HCT116 (cell line): ENCODE measurements at regions not wholly inside any gene's neighbourhood (a gene's known extent, or its start where the extent isn't known, plus 50 kb on each side); places are given as distances from the start of the nearest gene placed in this dataset.

Experiments used
- ATAC-seq: fragments of 200-7000 bp; cut with Tn5 transposase; 2 replicates; pipeline ENCODE4 v1.9.1; 2020; ENCODE audit warnings: mild to moderate bottlenecking, moderate library complexity
- BruUV-seq: library from RNA; stranded (reverse); fragments of 400-500 nt; replicated peaks from 2 replicates; lab custom pipeline; 2021; lab: Mats Ljungman, UMichigan
- CTCF ChIA-PET: fragments of 300-600 bp; sonication (Branson Sonifier 250); formaldehyde crosslinking; loops from one replicate; lab custom pipeline; 2021; ENCODE audit warnings: antibody characterized with exemption; lab: Charles Lee
- POLR2A ChIA-PET: fragments of 300-600, 350-600 bp; sonication (Branson Sonifier 250); formaldehyde crosslinking; loops from one replicate; lab custom pipeline; 2021; ENCODE audit warnings: antibody characterized with exemption; lab: Charles Lee
- RAD21 ChIA-PET, 2 experiments: fragments of 300-600 bp; sonication (Branson Sonifier 250); formaldehyde crosslinking; loops; one replicate each; lab custom pipeline; 2023; ENCODE audit warnings: low total read pairs in 2 of 2; ENCODE audit not compliant: uncharacterized antibody in 2 of 2, unreplicated experiment in 2 of 2, low non-redundant PET in 1 of 2; lab: Charles Lee
- DNase-seq: peaks from one replicate; pipeline ENCODE4 v3.0.0-alpha.2; 2010; ENCODE audit warnings: low read depth, low spot score
- H2AFZ ChIP-seq: fragments of 200-600 bp; shearing (Covaris generic), sonication (generic); 2 replicates; pipeline ENCODE4 v1.6.1; 2017; ENCODE audit warnings: low read depth, mixed run types, mixed read lengths, antibody characterized with exemption, low read length; ENCODE audit not compliant: poor library complexity, severe bottlenecking
- H3K27ac ChIP-seq: 2 replicates; pipeline ENCODE4 v1.5.1; 2012; ENCODE audit warnings: low read depth, low read length
- H3K27me3 ChIP-seq: fragments of 200-600 bp; sonication (generic); 2 replicates; pipeline ENCODE4 v1.6.1; 2016; ENCODE audit warnings: mixed run types, low read length, mixed read lengths; ENCODE audit not compliant: insufficient read depth
- H3K36me3 ChIP-seq, 2 experiments: fragments of 200-500 bp in 1 of 2; fragments of 200-600 bp in 1 of 2; sonication (Bioruptor generic) in 1 of 2; sonication (generic) in 1 of 2; 2 replicates each; pipeline versions ENCODE4 v1.5.1 to v1.6.1; 2014 to 2016; ENCODE audit warnings: low read length in 2 of 2, inconsistent platforms in 1 of 2, mixed read lengths in 1 of 2, mixed run types in 1 of 2; ENCODE audit not compliant: insufficient read depth in 2 of 2, control insufficient read depth in 1 of 2
- H3K4me1 ChIP-seq, 2 experiments: fragments of 200-600 bp in 1 of 2; sonication (generic) in 1 of 2; 2 replicates each; pipeline versions ENCODE4 v1.5.1 to v1.6.1; 2012 to 2017; ENCODE audit warnings: low read length in 2 of 2, inconsistent platforms in 1 of 2, mild to moderate bottlenecking in 1 of 2, mixed read lengths in 1 of 2, mixed run types in 1 of 2, moderate library complexity in 1 of 2; ENCODE audit not compliant: insufficient read depth in 2 of 2, control insufficient read depth in 1 of 2
- H3K4me2 ChIP-seq: fragments of 200-600 bp; sonication (generic); 2 replicates; pipeline ENCODE4 v1.6.1; 2017; ENCODE audit warnings: mixed run types, low read length, mixed read lengths
- H3K4me3 ChIP-seq, 2 experiments: fragments of 200-600 bp in 1 of 2; sonication (generic) in 1 of 2; replicated peaks in 1 of 2; 2 replicates each; pipeline ENCODE4 v1.5.1; 2011 to 2016; ENCODE audit warnings: low read length in 2 of 2, control low read depth in 1 of 2, low read depth in 1 of 2, mild to moderate bottlenecking in 1 of 2, mixed read lengths in 1 of 2, mixed run types in 1 of 2
- H3K79me2 ChIP-seq: fragments of 200-600 bp; sonication (generic); 2 replicates; pipeline ENCODE4 v1.6.1; 2017; ENCODE audit warnings: mild to moderate bottlenecking, mixed run types, low read length, moderate library complexity, mixed read lengths; ENCODE audit not compliant: insufficient read depth
- H3K9ac ChIP-seq: fragments of 200-600 bp; sonication (generic); 2 replicates; pipeline ENCODE4 v1.6.1; 2016; ENCODE audit warnings: low read length, mixed read lengths
- H3K9me2 ChIP-seq: fragments of 200-600 bp; sonication (generic), shearing (Covaris generic); 2 replicates; pipeline ENCODE4 v1.6.1; 2017; ENCODE audit warnings: mixed run types, mild to moderate bottlenecking, moderate library complexity; ENCODE audit not compliant: insufficient read depth
- H3K9me3 ChIP-seq, 2 experiments: fragments of 200-500 bp in 1 of 2; fragments of 200-600 bp in 1 of 2; sonication (Bioruptor generic) in 1 of 2; sonication (generic) in 1 of 2; 2 replicates each; pipeline ENCODE4 v1.6.1; 2014 to 2017; ENCODE audit warnings: low read length in 2 of 2, mixed read lengths in 2 of 2, inconsistent platforms in 1 of 2, low read depth in 1 of 2, mild to moderate bottlenecking in 1 of 2, mixed run types in 1 of 2, moderate library complexity in 1 of 2; ENCODE audit not compliant: control insufficient read depth in 1 of 2, insufficient read depth in 1 of 2
- H4K20me1 ChIP-seq: fragments of 200-600 bp; sonication (generic), shearing (Covaris generic); 2 replicates; pipeline ENCODE4 v1.6.1; 2017; ENCODE audit warnings: mixed run types, mild to moderate bottlenecking, moderate library complexity; ENCODE audit not compliant: insufficient read depth
- CBX3 ChIP-seq: IDR thresholded peaks from 2 replicates; pipeline ENCODE4 v1.6.1; 2012; ENCODE audit warnings: low read depth
- EGR1 ChIP-seq: IDR thresholded peaks from 2 replicates; pipeline ENCODE4 v1.6.1; 2012; ENCODE audit warnings: low read depth
- EZH2phosphoT487 ChIP-seq: fragments of 200-600 bp; IDR thresholded peaks from 2 replicates; pipeline ENCODE4 v1.6.1; 2018; ENCODE audit warnings: antibody characterized with exemption, borderline replicate concordance
- JUND ChIP-seq: IDR thresholded peaks from 2 replicates; pipeline ENCODE4 v1.6.1; 2012
- POLR2A ChIP-seq: IDR thresholded peaks from 2 replicates; pipeline ENCODE4 v1.7.0; 2011; ENCODE audit warnings: borderline replicate concordance; ENCODE audit not compliant: insufficient read depth, insufficient read length; ENCODE audit errors: extremely low read depth
- SP1 ChIP-seq: IDR thresholded peaks from 2 replicates; pipeline ENCODE4 v1.6.1; 2012; ENCODE audit warnings: low read depth
- SRF ChIP-seq: IDR thresholded peaks from 2 replicates; pipeline ENCODE4 v1.6.1; 2012; ENCODE audit warnings: low read depth
- ZFX ChIP-seq: fragments of 450-650 bp; IDR thresholded peaks from 2 replicates; pipeline ENCODE4 v1.6.1; 2017
- intact Hi-C: fragments of 100-400 bp; cut with micrococcal nuclease; formaldehyde crosslinking; loops from 2 replicates; pipeline ENCODE4 v1.10.0; 2022
- TF ChIP-seq, protein P1 (sequence below), 3 experiments: fragments of 200-600 bp in 1 of 3; sonication (generic) in 1 of 3; IDR thresholded peaks in 2 of 3; conservative IDR thresholded peaks in 1 of 3; 2 replicates each; pipeline ENCODE4 v1.5.1; 2012 to 2017; ENCODE audit warnings: low read depth in 2 of 3, low read length in 2 of 3, antibody characterized with exemption in 1 of 3, borderline replicate concordance in 1 of 3, control low read depth in 1 of 3, mild to moderate bottlenecking in 1 of 3, mixed read lengths in 1 of 3, mixed run types in 1 of 3, moderate library complexity in 1 of 3; ENCODE audit not compliant: insufficient read depth in 1 of 3
- TF ChIP-seq, protein P2 (sequence below): IDR thresholded peaks from 2 replicates; pipeline ENCODE4 v1.6.1; 2012

DNA sequence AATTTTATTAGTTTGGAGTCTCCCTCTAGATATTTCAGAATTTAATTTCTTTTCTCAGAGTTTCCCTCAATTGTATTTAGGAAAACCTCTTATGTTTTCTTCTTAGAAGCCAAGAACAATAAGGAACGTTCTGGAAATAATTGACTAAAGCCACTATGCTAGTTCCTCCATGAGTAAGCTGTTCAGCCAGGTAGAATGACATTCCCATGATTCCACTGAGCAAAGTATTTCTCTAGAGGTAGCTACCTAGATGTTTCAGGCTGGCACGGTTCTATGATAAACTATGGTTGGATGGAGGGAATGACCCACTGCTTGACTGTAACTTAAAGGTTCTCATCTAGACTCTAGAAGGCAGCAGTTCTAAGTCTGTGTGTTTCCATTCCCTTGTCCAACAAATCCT, 62.4 kb downstream of the CLDN17 start:
- Histone ChIP-seq H3K9me3 (peaks cover 5 to 18% of the 10 kb centered on the region in 2 experiments; a peak in 2 of 4 replicates), H3K4me1 (no peaks in the 10 kb centered on the region), H3K4me2 (no peak overlapping the region), H3K27me3 (no peaks in the 10 kb centered on the region), H3K9me2 (no peaks in the 10 kb centered on the region), H3K9ac (no peak overlapping the region), H3K4me3 (no peak overlapping the region), H3K79me2 (no peaks in the 10 kb centered on the region), H3K27ac (no peak overlapping the region), H4K20me1 (no peaks in the 10 kb centered on the region), H3K36me3 (no peaks in the 10 kb centered on the region), H2AFZ (no peak overlapping the region)
- no peak for DNase-seq
- TF ChIP-seq ZFX = no peak
- TF ChIP-seq POLR2A = no peak
- ATAC-seq = no peak
- RAD21 ChIA-PET = no interaction called here
- intact Hi-C loops = no loop called here
- BruUV-seq = no TSS peak
- CTCF ChIA-PET = no interaction called here
- POLR2A ChIA-PET = no interaction called here

DNA sequence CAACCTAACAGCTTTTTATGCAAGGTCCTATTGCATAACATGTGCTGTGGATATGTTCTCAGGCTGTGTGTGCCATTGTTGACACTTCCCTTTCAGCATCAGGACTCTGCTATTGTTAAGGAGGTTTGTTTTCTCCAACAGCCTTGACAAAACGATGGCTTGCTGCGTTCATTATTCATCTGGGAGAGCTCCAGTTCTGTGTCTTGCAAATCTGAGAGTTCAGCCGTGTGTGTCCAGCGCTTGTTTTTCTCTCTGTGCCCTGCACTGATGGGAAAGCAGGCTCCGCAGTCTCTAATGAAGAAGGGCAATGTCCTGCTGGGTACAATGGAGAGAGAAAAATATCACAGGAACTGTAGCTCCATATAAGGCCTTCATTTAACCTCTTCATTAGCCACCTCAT, 63.7 kb downstream of the CLDN17 start:
- intact Hi-C loops = no loop called here
- no peak for ATAC-seq
- no peak overlapping the region for H3K4me3 ChIP-seq

More for the DNA sequence above, 63.7 kb downstream of the CLDN17 start:
- Histone ChIP-seq H3K79me2 (no peaks in the 10 kb centered on the region), H3K9ac (no peak overlapping the region), H3K9me2 (no peaks in the 10 kb centered on the region), H3K36me3 (no peaks in the 10 kb centered on the region), H3K27me3 (no peaks in the 10 kb centered on the region), H3K9me3 (peaks cover 11 to 21% of the 10 kb centered on the region in 2 experiments; a peak in 2 of 4 replicates), H3K4me1 (no peaks in the 10 kb centered on the region), H4K20me1 (no peaks in the 10 kb centered on the region), H3K4me2 (no peak overlapping the region), H3K27ac (no peak overlapping the region), H2AFZ (no peak overlapping the region)
- DNase-seq = no peak
- BruUV-seq = no TSS peak
- CTCF ChIA-PET = no interaction called here
- no peak for TF ChIP-seq CBX3
- TF ChIP-seq EZH2phosphoT487 = no peak
- TF ChIP-seq, protein P1, sequence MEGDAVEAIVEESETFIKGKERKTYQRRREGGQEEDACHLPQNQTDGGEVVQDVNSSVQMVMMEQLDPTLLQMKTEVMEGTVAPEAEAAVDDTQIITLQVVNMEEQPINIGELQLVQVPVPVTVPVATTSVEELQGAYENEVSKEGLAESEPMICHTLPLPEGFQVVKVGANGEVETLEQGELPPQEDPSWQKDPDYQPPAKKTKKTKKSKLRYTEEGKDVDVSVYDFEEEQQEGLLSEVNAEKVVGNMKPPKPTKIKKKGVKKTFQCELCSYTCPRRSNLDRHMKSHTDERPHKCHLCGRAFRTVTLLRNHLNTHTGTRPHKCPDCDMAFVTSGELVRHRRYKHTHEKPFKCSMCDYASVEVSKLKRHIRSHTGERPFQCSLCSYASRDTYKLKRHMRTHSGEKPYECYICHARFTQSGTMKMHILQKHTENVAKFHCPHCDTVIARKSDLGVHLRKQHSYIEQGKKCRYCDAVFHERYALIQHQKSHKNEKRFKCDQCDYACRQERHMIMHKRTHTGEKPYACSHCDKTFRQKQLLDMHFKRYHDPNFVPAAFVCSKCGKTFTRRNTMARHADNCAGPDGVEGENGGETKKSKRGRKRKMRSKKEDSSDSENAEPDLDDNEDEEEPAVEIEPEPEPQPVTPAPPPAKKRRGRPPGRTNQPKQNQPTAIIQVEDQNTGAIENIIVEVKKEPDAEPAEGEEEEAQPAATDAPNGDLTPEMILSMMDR (IDR thresholded peaks at IDR 0.05 in 2 of 3, conservative IDR thresholded peaks at IDR 0.05 in 1 of 3; ENCODE audit: borderline replicate concordance in 1 of 3, insufficient read depth in 1 of 3, low read depth in 2 of 3, low read length in 2 of 3) = no peak
- TF ChIP-seq, protein P2, sequence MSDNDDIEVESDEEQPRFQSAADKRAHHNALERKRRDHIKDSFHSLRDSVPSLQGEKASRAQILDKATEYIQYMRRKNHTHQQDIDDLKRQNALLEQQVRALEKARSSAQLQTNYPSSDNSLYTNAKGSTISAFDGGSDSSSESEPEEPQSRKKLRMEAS = no peak
- TF ChIP-seq SP1 = no peak
- TF ChIP-seq JUND = no peak
- no peak for TF ChIP-seq EGR1
- TF ChIP-seq SRF = no peak
- RAD21 ChIA-PET = no interaction called here
- POLR2A ChIA-PET = no interaction called here
